ENCODE measurements at regions not wholly inside any gene's neighbourhood (a gene's known extent, or its start where the extent isn't known, plus 50 kb on each side); places are given as distances from the start of the nearest gene placed in this dataset. TPM values are rescaled to one million over a fixed set of nuclear protein-coding genes. Genes with fewer than 3 reads are reported as not detected.

Small RNA genes lying in the stretch of these regions (small RNA-seq; reads per million reads assigned to genes)
- not detected for gene RNA5SP331 (ENCODE audit: low replicate concordance)
